ENCODE measurements at regions not wholly inside any gene's neighbourhood (a gene's known extent, or its start where the extent isn't known, plus 50 kb on each side); places are given as distances from the start of the nearest gene placed in this dataset.

DNA sequence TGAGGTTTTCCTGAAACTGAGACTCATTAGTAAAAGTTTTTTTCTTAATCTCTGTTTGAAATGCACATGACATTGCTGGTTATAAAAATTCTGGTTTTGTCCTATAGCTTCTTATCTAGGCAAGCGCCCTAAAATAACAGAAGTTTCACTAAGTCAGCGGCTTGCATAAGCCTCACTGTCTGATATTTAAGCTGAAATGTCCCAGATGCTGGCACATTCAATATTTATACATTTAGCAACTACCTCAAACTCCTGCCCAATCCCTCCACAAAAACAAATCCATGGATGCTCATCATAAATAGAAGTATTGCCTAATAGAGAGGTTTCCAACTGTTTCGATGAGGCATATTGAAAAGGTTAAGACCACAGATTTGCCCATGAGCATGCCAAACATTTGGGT lies 83.1 kb upstream of the EGR2 start:
- H3K4me3 ChIP-seq = no peak overlapping the region
- 64 to 65% methylated on average over 2 to 3 of the region's 3 CpGs for WGBS, 2 donors (ENCODE audit: low coverage in 1 of 2)
- TF ChIP-seq EP300 (IDR thresholded peaks at IDR 0.05) (no peak), POLR2AphosphoS5 (IDR thresholded peaks at IDR 0.05) (no peak), POLR2A (IDR thresholded peaks at IDR 0.05) (no peak)
- TF ChIP-seq, protein P1, sequence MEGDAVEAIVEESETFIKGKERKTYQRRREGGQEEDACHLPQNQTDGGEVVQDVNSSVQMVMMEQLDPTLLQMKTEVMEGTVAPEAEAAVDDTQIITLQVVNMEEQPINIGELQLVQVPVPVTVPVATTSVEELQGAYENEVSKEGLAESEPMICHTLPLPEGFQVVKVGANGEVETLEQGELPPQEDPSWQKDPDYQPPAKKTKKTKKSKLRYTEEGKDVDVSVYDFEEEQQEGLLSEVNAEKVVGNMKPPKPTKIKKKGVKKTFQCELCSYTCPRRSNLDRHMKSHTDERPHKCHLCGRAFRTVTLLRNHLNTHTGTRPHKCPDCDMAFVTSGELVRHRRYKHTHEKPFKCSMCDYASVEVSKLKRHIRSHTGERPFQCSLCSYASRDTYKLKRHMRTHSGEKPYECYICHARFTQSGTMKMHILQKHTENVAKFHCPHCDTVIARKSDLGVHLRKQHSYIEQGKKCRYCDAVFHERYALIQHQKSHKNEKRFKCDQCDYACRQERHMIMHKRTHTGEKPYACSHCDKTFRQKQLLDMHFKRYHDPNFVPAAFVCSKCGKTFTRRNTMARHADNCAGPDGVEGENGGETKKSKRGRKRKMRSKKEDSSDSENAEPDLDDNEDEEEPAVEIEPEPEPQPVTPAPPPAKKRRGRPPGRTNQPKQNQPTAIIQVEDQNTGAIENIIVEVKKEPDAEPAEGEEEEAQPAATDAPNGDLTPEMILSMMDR (IDR thresholded peaks at IDR 0.05) = no peak

DNA sequence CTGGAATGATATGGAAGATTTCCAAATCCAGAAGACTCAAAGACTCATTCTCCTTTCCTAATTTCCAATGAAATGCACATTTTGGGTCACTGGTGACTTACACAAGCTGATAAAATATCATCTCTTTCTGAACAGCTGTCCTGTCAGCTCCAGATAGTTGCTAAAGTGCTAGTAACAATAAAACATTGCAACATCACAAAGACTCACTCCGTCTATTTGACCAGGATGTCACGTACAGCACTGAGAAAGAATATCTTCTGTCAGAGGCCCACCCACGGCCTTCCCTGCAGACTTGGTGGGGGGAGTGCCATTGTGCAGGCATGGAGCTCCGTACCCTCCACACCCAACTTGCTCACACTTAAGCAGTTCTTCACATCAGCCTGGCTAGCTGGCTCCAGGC lies 78.9 kb upstream of the EGR2 start:
- Histone ChIP-seq H3K36me3 (no peaks in the 10 kb centered on the region), H3K27ac (no peak overlapping the region), H3K4me1 (no peaks in the 10 kb centered on the region), H3K4me3 (no peak overlapping the region), H3K9me3 (no peaks in the 10 kb centered on the region), H3K27me3 (no peaks in the 10 kb centered on the region)
- no peak for ATAC-seq
- TF ChIP-seq EP300 (IDR thresholded peaks at IDR 0.05) (no peak), POLR2A (IDR thresholded peaks at IDR 0.05) (no peak), POLR2AphosphoS5 (IDR thresholded peaks at IDR 0.05) (no peak)
- TF ChIP-seq, protein P1 (IDR thresholded peaks at IDR 0.05) = no peak
- 58% methylated on average over 4 of the region's 4 CpGs; no CpG with 5 or more reads in 1 of the 2 donors for WGBS, 2 donors (ENCODE audit: low coverage in 1 of 2)

More for the DNA sequence above, 83.1 kb upstream of the EGR2 start:
- Histone ChIP-seq H3K36me3 (no peaks in the 10 kb centered on the region), H3K9me3 (no peaks in the 10 kb centered on the region), H3K27ac (no peak overlapping the region), H3K27me3 (no peaks in the 10 kb centered on the region), H3K4me1 (no peaks in the 10 kb centered on the region)
- ATAC-seq = no peak

DNA sequence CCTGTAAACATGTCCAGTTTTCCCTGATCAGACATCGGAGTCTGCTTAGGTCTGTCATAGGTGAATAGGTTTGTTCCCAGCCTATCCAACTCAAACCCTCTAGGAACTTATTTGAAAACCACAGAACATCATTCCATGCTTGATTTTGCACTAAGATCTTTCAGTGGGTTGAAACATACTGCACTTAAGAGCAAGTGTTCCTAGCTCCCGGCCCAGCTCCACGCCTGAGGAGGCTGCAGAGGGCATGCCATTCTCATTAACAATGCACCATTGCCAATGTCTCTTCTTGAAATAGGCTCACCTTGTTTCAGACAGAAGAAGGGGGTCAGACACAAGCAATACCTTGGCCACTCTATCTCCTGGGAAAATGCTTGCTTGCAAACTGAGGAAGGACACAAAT lies 78.0 kb upstream of the EGR2 start:
- Histone ChIP-seq H3K4me1 (no peaks in the 10 kb centered on the region), H3K4me3 (no peak overlapping the region), H3K27ac (no peak overlapping the region), H3K36me3 (no peaks in the 10 kb centered on the region), H3K27me3 (no peaks in the 10 kb centered on the region), H3K9me3 (no peaks in the 10 kb centered on the region)
- TF ChIP-seq POLR2AphosphoS5 (IDR thresholded peaks at IDR 0.05) (no peak), EP300 (IDR thresholded peaks at IDR 0.05) (no peak), POLR2A (IDR thresholded peaks at IDR 0.05) (no peak)
- TF ChIP-seq, protein P1 (IDR thresholded peaks at IDR 0.05) = no peak
- WGBS, 2 donors (ENCODE audit: low coverage in 1 of 2) = 81 to 83% methylated on average over 1 to 3 of the region's 3 CpGs
- no peak for ATAC-seq

DNA sequence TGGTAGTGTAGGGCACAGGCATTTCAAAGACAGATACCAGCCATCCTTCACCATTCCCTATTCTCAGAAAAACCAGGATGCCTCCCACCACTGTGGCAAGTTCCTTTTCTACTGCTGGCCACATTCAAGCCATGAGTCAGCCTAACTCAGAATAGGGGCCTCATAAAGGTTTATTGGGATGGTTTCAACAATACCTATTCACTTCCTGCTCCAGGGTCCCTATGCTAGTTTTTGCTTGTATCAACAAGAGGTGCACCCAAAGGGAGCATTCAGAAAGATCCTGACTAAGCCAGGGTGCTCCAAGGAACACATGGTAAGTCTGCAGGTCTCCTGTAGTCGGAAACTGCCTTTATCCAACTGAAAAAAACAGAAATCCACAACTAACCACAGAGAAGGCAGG lies 76.9 kb upstream of the EGR2 start:
- TF ChIP-seq EP300 (IDR thresholded peaks at IDR 0.05) = no peak
- no peak for TF ChIP-seq POLR2AphosphoS5 (IDR thresholded peaks at IDR 0.05)
- TF ChIP-seq, protein P1 (IDR thresholded peaks at IDR 0.05) = no peak
- no peak for TF ChIP-seq POLR2A (IDR thresholded peaks at IDR 0.05)
- H3K4me3 ChIP-seq = no peak overlapping the region
- 86% methylated on average over 1 of the region's 1 CpG; no CpG with 5 or more reads in 1 of the 2 donors for WGBS, 2 donors (ENCODE audit: low coverage in 1 of 2)
- H3K36me3 ChIP-seq = no peaks in the 10 kb centered on the region
- no peaks in the 10 kb centered on the region for H3K4me1 ChIP-seq
- no peaks in the 10 kb centered on the region for H3K9me3 ChIP-seq
- no peak for ATAC-seq
- no peaks in the 10 kb centered on the region for H3K27me3 ChIP-seq
- H3K27ac ChIP-seq = no peak overlapping the region

DNA sequence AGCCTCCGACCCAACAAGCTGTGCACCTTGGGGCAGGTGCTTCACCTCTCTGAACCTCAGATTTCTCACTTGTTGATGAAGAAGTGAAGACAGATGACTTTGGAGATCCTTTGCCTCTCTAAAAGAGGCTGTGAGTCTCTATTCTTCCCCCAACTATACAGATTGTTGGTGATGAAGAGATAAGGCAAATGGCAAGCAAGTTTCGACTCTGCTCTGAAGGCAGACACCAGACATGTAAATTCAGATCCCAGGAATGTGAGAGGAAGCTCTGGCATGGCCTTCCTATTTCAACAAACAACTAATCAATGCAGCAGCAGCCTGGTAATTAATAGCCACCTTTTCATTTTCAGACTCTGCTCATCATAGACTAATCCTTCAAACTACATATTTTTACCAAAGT lies 74.2 kb upstream of the EGR2 start:
- Histone ChIP-seq H3K4me3 (no peak overlapping the region), H3K9me3 (peaks cover 0 to 6% (median 0%) of the 10 kb centered on the region in 3 donors), H3K4me1 (no peaks in the 10 kb centered on the region), H3K27ac (no peak overlapping the region), H3K27me3 (peaks cover 5% of the 10 kb centered on the region), H3K36me3 (no peaks in the 10 kb centered on the region)
- no peak for ATAC-seq
- WGBS, 2 donors (ENCODE audit: low coverage in 1 of 2) = 100% methylated on average over 1 of the region's 2 CpGs; no CpG with 5 or more reads in 1 of the 2 donors
- TF ChIP-seq, protein P1 (IDR thresholded peaks at IDR 0.05) = no peak
- no peak for TF ChIP-seq POLR2AphosphoS5 (IDR thresholded peaks at IDR 0.05)
- no peak for TF ChIP-seq EP300 (IDR thresholded peaks at IDR 0.05)
- TF ChIP-seq POLR2A (IDR thresholded peaks at IDR 0.05) = no peak

All from gastroesophageal sphincter (tissue), 4 donors.